HepG2 (cell line): ENCODE measurements at regions not wholly inside any gene's neighbourhood (a gene's known extent, or its start where the extent isn't known, plus 50 kb on each side); places are given as distances from the start of the nearest gene placed in this dataset.

ENCODE experiments used
- ATF7-NPFF ChIP-seq: sonication (generic); formaldehyde crosslinking; IDR thresholded peaks from 2 replicates; pipeline ENCODE4 v1.8.1; 2023; ENCODE audit warnings: mild to moderate bottlenecking, low read depth, missing genetic modification reagents, moderate library complexity
- HNRNPLL ChIP-seq: fragments of 200-400 bp; formaldehyde crosslinking; IDR thresholded peaks from 2 replicates; pipeline ENCODE4 v1.6.1; 2017; ENCODE audit warnings: mild to moderate bottlenecking, low read depth, low read length; ENCODE audit not compliant: poor library complexity, severe bottlenecking
- KDM5A ChIP-seq: fragments of 200-600 bp; sonication (generic); IDR thresholded peaks from 2 replicates; pipeline ENCODE4 v1.7.0; 2018; ENCODE audit warnings: antibody characterized with exemption, mild to moderate bottlenecking, low read length, borderline replicate concordance
- MAF1 ChIP-seq: sonication (generic); formaldehyde crosslinking; IDR thresholded peaks from 2 replicates; pipeline ENCODE4 v1.5.0; 2020; ENCODE audit warnings: missing genetic modification reagents, borderline replicate concordance
- MED1 ChIP-seq: sonication (generic); formaldehyde crosslinking; IDR thresholded peaks from 2 replicates; pipeline ENCODE4 v1.4.0; 2020; ENCODE audit warnings: missing genetic modification reagents
- MXD4 ChIP-seq: IDR thresholded peaks from 2 replicates; pipeline ENCODE4 v1.6.1; 2016; ENCODE audit warnings: mild to moderate bottlenecking, missing biosample characterization, missing genetic modification reagents
- ZNF282 ChIP-seq: fragments of 450-650 bp; IDR thresholded peaks from 2 replicates; pipeline ENCODE4 v1.6.1; 2018; ENCODE audit not compliant: partially characterized antibody
- TF ChIP-seq, protein P1 (sequence below): sonication (generic); formaldehyde crosslinking; IDR thresholded peaks from 2 replicates; pipeline ENCODE4 v1.5.1; 2020; ENCODE audit warnings: mild to moderate bottlenecking, missing genetic modification reagents, borderline replicate concordance
- TF ChIP-seq, protein P2 (sequence below): sonication (generic); formaldehyde crosslinking; IDR thresholded peaks from 2 replicates; pipeline ENCODE4 v1.4.0; 2020; ENCODE audit warnings: mild to moderate bottlenecking, low read depth, missing genetic modification reagents
- TF ChIP-seq, protein P3 (sequence below): IDR thresholded peaks from 2 replicates; pipeline ENCODE4 v1.6.1; 2016; ENCODE audit warnings: mild to moderate bottlenecking

GRCh38 chr10:121664671-121665070 is 66.4 kb upstream of the FGFR2 start (continued):
- TF ChIP-seq, protein P1, sequence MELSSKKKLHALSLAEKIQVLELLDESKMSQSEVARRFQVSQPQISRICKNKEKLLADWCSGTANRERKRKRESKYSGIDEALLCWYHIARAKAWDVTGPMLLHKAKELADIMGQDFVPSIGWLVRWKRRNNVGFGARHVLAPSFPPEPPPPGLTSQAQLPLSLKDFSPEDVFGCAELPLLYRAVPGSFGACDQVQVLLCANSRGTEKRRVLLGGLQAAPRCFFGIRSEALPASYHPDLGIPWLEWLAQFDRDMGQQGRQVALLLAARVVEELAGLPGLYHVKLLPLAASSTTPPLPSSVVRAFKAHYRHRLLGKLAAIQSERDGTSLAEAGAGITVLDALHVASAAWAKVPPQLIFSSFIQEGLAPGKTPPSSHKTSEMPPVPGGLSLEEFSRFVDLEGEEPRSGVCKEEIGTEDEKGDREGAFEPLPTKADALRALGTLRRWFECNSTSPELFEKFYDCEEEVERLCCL = no peak
- TF ChIP-seq, protein P2, sequence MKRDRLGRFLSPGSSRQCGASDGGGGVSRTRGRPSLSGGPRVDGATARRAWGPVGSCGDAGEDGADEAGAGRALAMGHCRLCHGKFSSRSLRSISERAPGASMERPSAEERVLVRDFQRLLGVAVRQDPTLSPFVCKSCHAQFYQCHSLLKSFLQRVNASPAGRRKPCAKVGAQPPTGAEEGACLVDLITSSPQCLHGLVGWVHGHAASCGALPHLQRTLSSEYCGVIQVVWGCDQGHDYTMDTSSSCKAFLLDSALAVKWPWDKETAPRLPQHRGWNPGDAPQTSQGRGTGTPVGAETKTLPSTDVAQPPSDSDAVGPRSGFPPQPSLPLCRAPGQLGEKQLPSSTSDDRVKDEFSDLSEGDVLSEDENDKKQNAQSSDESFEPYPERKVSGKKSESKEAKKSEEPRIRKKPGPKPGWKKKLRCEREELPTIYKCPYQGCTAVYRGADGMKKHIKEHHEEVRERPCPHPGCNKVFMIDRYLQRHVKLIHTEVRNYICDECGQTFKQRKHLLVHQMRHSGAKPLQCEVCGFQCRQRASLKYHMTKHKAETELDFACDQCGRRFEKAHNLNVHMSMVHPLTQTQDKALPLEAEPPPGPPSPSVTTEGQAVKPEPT = no peak
- TF ChIP-seq, protein P3, sequence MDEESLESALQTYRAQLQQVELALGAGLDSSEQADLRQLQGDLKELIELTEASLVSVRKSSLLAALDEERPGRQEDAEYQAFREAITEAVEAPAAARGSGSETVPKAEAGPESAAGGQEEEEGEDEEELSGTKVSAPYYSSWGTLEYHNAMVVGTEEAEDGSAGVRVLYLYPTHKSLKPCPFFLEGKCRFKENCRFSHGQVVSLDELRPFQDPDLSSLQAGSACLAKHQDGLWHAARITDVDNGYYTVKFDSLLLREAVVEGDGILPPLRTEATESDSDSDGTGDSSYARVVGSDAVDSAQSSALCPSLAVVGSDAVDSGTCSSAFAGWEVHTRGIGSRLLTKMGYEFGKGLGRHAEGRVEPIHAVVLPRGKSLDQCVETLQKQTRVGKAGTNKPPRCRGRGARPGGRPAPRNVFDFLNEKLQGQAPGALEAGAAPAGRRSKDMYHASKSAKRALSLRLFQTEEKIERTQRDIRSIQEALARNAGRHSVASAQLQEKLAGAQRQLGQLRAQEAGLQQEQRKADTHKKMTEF = no peak
- no peak for TF ChIP-seq ATF7-NPFF (CRISPR knock-in tag)
- TF ChIP-seq MED1 (CRISPR knock-in tag) = no peak
- no peak for TF ChIP-seq ZNF282
- no peak for TF ChIP-seq MAF1 (CRISPR knock-in tag)
- no peak for TF ChIP-seq MXD4 (CRISPR knock-in tag)
- TF ChIP-seq KDM5A = no peak
- no peak for TF ChIP-seq HNRNPLL
